A172 (cell line): ENCODE measurements at regions not wholly inside any gene's neighbourhood (a gene's known extent, or its start where the extent isn't known, plus 50 kb on each side); places are given as distances from the start of the nearest gene placed in this dataset.

Experiments
- DNase-seq: peaks from one replicate; pipeline ENCODE4 v3.0.0-alpha.2; 2015; ENCODE audit warnings: low spot score

- DNase-seq: no peak
These were observed 72.5 kb upstream of the APCDD1 start for GRCh38 chr18:10381951-10382350.

GRCh38 chr18:10386049-10386448, 68.4 kb upstream of the APCDD1 start:
- DNase-seq: no peak

GRCh38 chr18:10386956-10387355, 67.5 kb upstream of the APCDD1 start:
- DNase-seq: no peak

- no peak for DNase-seq
These were observed 67.0 kb upstream of the APCDD1 start for GRCh38 chr18:10387399-10387798.

GRCh38 chr18:10388373-10388772, 66.1 kb upstream of the APCDD1 start:
- DNase-seq: no peak

- no peak for DNase-seq
These were observed 62.9 kb upstream of the APCDD1 start for GRCh38 chr18:10391506-10391905.

GRCh38 chr18:10397004-10397403, 57.4 kb upstream of the APCDD1 start:
- no peak for DNase-seq

- DNase-seq: no peak
These were observed 55.9 kb upstream of the APCDD1 start for GRCh38 chr18:10398571-10398970.

GRCh38 chr18:10399465-10399864, 55.0 kb upstream of the APCDD1 start:
- no peak for DNase-seq

GRCh38 chr18:10400534-10401307, 53.7 kb upstream of the APCDD1 start:
- DNase-seq: no peak

- no peak for DNase-seq
These were observed 52.9 kb upstream of the APCDD1 start for GRCh38 chr18:10401521-10401920.

GRCh38 chr18:10401930-10402329, 52.5 kb upstream of the APCDD1 start:
- DNase-seq: no peak

- DNase-seq: no peak
These were observed 51.4 kb upstream of the APCDD1 start for GRCh38 chr18:10402871-10403559.

GRCh38 chr18:10403708-10404107, 50.7 kb upstream of the APCDD1 start:
- no peak for DNase-seq

GRCh38 chr18:10404168-10404567, 50.3 kb upstream of the APCDD1 start:
- DNase-seq: no peak
